Panc1 (cell line): ENCODE measurements at regions not wholly inside any gene's neighbourhood (a gene's known extent, or its start where the extent isn't known, plus 50 kb on each side); places are given as distances from the start of the nearest gene placed in this dataset.

ENCODE experiments used
- ATAC-seq: fragments of 200-7000 bp; cut with Tn5 transposase; 2 replicates; pipeline ENCODE4 v1.9.1; 2020; ENCODE audit warnings: mild to moderate bottlenecking, moderate library complexity
- BruUV-seq: library from RNA; stranded (reverse); fragments of 400-500 nt; replicated peaks from 2 replicates; lab custom pipeline; 2021; lab: Mats Ljungman, UMichigan
- CTCF ChIA-PET: fragments of 300-600 bp; sonication (Branson Sonifier 250); formaldehyde crosslinking; loops from one replicate; lab custom pipeline; 2022; ENCODE audit warnings: antibody characterized with exemption; lab: Charles Lee
- POLR2A ChIA-PET: fragments of 300-600 bp; sonication (Branson Sonifier 250); formaldehyde crosslinking; loops from one replicate; lab custom pipeline; 2022; ENCODE audit warnings: antibody characterized with exemption; lab: Charles Lee
- DNase-seq: peaks from one replicate; pipeline ENCODE4 v3.0.0-alpha.2; 2010; ENCODE audit warnings: low read depth, low spot score
- H3K27ac ChIP-seq: 2 replicates; pipeline ENCODE4 v1.5.1; 2011; ENCODE audit warnings: mild to moderate bottlenecking, low read length, inconsistent platforms
- H3K27me3 ChIP-seq: fragments of 200-500 bp; sonication (Bioruptor generic); 2 replicates; pipeline ENCODE4 v1.6.0; 2014; ENCODE audit warnings: low read length, inconsistent platforms; ENCODE audit not compliant: control insufficient read depth, insufficient read depth
- H3K36me3 ChIP-seq: fragments of 200-500 bp; sonication (Bioruptor generic); 2 replicates; pipeline ENCODE4 v1.5.1; 2014; ENCODE audit warnings: inconsistent platforms, mild to moderate bottlenecking, low read length, moderate library complexity; ENCODE audit not compliant: control insufficient read depth, insufficient read depth
- H3K4me1 ChIP-seq: 2 replicates; pipeline ENCODE4 v1.5.1; 2011; ENCODE audit warnings: inconsistent platforms, mild to moderate bottlenecking, low read length, moderate library complexity; ENCODE audit not compliant: control insufficient read depth, insufficient read depth
- H3K4me3 ChIP-seq, 2 experiments: 2 replicates each; pipeline ENCODE4 v1.5.1; 2011 to 2012; ENCODE audit warnings: low read depth in 2 of 2, low read length in 2 of 2, mild to moderate bottlenecking in 2 of 2, inconsistent platforms in 1 of 2, moderate library complexity in 1 of 2
- H3K9me3 ChIP-seq: fragments of 200-500 bp; sonication (Bioruptor generic); 2 replicates; pipeline ENCODE4 v1.5.1; 2014; ENCODE audit warnings: low read depth, mild to moderate bottlenecking, inconsistent platforms, low read length, moderate library complexity; ENCODE audit not compliant: control insufficient read depth, insufficient read depth
- CTCF ChIP-seq: fragments of 450-650 bp; IDR thresholded peaks from 2 replicates; pipeline ENCODE4 v1.5.1; 2017; ENCODE audit warnings: mild to moderate bottlenecking
- POLR2AphosphoS5 ChIP-seq: IDR thresholded peaks from 2 replicates; pipeline ENCODE4 v1.6.1; 2012; ENCODE audit warnings: mild to moderate bottlenecking, low read depth, low read length, moderate library complexity
- SIN3A ChIP-seq: IDR thresholded peaks from 2 replicates; pipeline ENCODE4 v1.6.1; 2012; ENCODE audit warnings: low read depth, mild to moderate bottlenecking, low read length, moderate library complexity, borderline replicate concordance; ENCODE audit not compliant: insufficient read depth
- TCF7L2 ChIP-seq: IDR thresholded peaks from 2 replicates; pipeline ENCODE4 v1.6.1; 2011; ENCODE audit warnings: mild to moderate bottlenecking, low read depth, low read length, inconsistent platforms
- in situ Hi-C: cut with HindIII; loops from 2 replicates; pipeline ENCODE4 v1.10.0; 2016; ENCODE audit warnings: low sequenced_read_pairs, low pct_unique_long_range_greater_than_20kb
- intact Hi-C: fragments of 100-400 bp; cut with micrococcal nuclease; formaldehyde crosslinking; loops from one replicate; pipeline ENCODE4 v1.10.0; 2022; ENCODE audit not compliant: unreplicated experiment
- TF ChIP-seq, protein P1 (sequence below), 2 experiments: IDR thresholded peaks; 2 replicates each; pipeline ENCODE4 v1.6.1; 2011 to 2012; ENCODE audit warnings: low read depth in 2 of 2, control low read depth in 1 of 2, low read length in 1 of 2, mild to moderate bottlenecking in 1 of 2, moderate library complexity in 1 of 2; ENCODE audit not compliant: insufficient read depth in 1 of 2

DNA sequence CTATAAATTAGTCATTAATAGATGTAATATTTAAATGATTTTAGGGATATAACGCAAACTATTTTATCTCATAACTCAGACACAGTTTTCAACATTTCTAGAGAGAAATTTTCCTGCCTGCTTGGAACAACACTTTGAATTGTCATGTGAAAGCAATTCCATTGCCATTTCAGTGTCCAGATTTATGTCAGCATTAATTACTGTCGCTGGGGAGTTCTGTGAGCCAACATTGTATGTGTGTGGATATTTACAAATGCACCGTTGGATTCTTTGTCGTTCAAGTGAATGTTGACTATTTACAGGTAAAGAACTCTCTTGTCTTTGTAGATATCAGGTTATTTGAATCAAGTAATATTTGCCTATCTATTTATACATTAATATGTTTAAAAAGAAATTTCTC is 465.3 kb upstream of the RGS6 start:
- Histone ChIP-seq H3K4me3 (no peak overlapping the region), H3K9me3 (no peaks in the 10 kb centered on the region), H3K27me3 (no peaks in the 10 kb centered on the region), H3K27ac (no peak overlapping the region), H3K4me1 (no peaks in the 10 kb centered on the region), H3K36me3 (no peaks in the 10 kb centered on the region)
- intact Hi-C loops = no loop called here
- ATAC-seq = no peak
- TF ChIP-seq, protein P1, sequence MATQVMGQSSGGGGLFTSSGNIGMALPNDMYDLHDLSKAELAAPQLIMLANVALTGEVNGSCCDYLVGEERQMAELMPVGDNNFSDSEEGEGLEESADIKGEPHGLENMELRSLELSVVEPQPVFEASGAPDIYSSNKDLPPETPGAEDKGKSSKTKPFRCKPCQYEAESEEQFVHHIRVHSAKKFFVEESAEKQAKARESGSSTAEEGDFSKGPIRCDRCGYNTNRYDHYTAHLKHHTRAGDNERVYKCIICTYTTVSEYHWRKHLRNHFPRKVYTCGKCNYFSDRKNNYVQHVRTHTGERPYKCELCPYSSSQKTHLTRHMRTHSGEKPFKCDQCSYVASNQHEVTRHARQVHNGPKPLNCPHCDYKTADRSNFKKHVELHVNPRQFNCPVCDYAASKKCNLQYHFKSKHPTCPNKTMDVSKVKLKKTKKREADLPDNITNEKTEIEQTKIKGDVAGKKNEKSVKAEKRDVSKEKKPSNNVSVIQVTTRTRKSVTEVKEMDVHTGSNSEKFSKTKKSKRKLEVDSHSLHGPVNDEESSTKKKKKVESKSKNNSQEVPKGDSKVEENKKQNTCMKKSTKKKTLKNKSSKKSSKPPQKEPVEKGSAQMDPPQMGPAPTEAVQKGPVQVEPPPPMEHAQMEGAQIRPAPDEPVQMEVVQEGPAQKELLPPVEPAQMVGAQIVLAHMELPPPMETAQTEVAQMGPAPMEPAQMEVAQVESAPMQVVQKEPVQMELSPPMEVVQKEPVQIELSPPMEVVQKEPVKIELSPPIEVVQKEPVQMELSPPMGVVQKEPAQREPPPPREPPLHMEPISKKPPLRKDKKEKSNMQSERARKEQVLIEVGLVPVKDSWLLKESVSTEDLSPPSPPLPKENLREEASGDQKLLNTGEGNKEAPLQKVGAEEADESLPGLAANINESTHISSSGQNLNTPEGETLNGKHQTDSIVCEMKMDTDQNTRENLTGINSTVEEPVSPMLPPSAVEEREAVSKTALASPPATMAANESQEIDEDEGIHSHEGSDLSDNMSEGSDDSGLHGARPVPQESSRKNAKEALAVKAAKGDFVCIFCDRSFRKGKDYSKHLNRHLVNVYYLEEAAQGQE (IDR thresholded peaks at IDR 0.05; ENCODE audit: insufficient read depth in 1 of 2, low read depth in 2 of 2, low read length in 1 of 2) = no peak
- TF ChIP-seq TCF7L2 (no peak), CTCF (no peak)
- in situ Hi-C loops = no loop called here
- DNase-seq = no peak
- ChIA-PET POLR2A (no interaction called here), CTCF (no interaction called here)
- BruUV-seq = no TSS peak

- TF ChIP-seq POLR2AphosphoS5 (no peak), TCF7L2 (no peak), CTCF (no peak), SIN3A (no peak)
- TF ChIP-seq, protein P1 (IDR thresholded peaks at IDR 0.05; ENCODE audit: insufficient read depth in 1 of 2, low read depth in 2 of 2, low read length in 1 of 2) = no peak
- in situ Hi-C loops = no loop called here
- no TSS peak for BruUV-seq
Observed at GRCh38 chr14:71467361-71467811, 464.8 kb upstream of the RGS6 start.

More at GRCh38 chr14:71467361-71467811, 464.8 kb upstream of the RGS6 start:
- no peaks in the 10 kb centered on the region for H3K27me3 ChIP-seq
- POLR2A ChIA-PET = no interaction called here
- DNase-seq (no peak), ATAC-seq (no peak)
- H3K4me3 ChIP-seq = no peak overlapping the region
- no peak overlapping the region for H3K27ac ChIP-seq
- intact Hi-C loops = no loop called here
- CTCF ChIA-PET = no interaction called here
- no peaks in the 10 kb centered on the region for H3K36me3 ChIP-seq
- H3K9me3 ChIP-seq = no peaks in the 10 kb centered on the region
- H3K4me1 ChIP-seq = no peaks in the 10 kb centered on the region
